ENCODE measurements at regions not wholly inside any gene's neighbourhood (a gene's known extent, or its start where the extent isn't known, plus 50 kb on each side); places are given as distances from the start of the nearest gene placed in this dataset.

DNA sequence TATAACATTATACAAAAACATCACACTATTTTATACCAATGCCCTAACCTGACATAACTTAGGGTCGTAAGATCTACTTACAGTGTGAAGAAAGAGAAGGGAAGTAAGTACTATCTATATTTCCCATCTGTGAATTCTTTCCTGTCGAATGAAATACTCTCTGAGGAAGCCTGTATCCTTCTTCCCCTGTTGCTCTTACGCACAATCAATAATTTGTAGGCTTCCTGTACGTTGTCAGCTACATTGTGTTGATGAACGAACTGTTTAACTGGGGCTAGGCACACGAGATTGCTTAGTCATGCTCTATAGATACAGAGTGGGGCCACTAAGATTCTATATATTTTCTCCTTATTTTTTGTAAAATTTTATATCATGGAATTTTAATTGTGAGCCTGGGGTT, 1125.0 kb upstream of the CELF4 start:
- POLR2A ChIA-PET = no interaction called here
- Histone ChIP-seq H3K27ac (ENCODE audit: low read depth, low read length, poor library complexity, severe bottlenecking) (no peak overlapping the region), H3K9me3 (ENCODE audit: low read length) (no peaks in the 10 kb centered on the region), H3K4me1 (ENCODE audit: insufficient read depth, low read length, poor library complexity, severe bottlenecking) (no peaks in the 10 kb centered on the region), H3K9me2 (ENCODE audit: insufficient read depth, low read length) (no peaks in the 10 kb centered on the region), H4K20me1 (ENCODE audit: insufficient read depth, low read length) (no peaks in the 10 kb centered on the region), H3K4me3 (ENCODE audit: low read depth, low read length, poor library complexity, severe bottlenecking) (no peak overlapping the region), H2AFZ (ENCODE audit: low read length) (no peak overlapping the region), H3K79me2 (ENCODE audit: insufficient read depth, low read depth, low read length) (no peaks in the 10 kb centered on the region), H3K4me2 (ENCODE audit: low read length) (no peak overlapping the region), H3K36me3 (ENCODE audit: insufficient read depth, low read length) (no peaks in the 10 kb centered on the region)
- CTCF ChIA-PET (ENCODE audit: unreplicated experiment) = no interaction called here
- intact Hi-C loops (cut with micrococcal nuclease; ENCODE audit: unreplicated experiment) = no loop called here
- no peak for TF ChIP-seq EZH2phosphoT487 (IDR thresholded peaks at IDR 0.05; ENCODE audit: borderline replicate concordance, low read depth, low read length)
- TF ChIP-seq, protein P1, sequence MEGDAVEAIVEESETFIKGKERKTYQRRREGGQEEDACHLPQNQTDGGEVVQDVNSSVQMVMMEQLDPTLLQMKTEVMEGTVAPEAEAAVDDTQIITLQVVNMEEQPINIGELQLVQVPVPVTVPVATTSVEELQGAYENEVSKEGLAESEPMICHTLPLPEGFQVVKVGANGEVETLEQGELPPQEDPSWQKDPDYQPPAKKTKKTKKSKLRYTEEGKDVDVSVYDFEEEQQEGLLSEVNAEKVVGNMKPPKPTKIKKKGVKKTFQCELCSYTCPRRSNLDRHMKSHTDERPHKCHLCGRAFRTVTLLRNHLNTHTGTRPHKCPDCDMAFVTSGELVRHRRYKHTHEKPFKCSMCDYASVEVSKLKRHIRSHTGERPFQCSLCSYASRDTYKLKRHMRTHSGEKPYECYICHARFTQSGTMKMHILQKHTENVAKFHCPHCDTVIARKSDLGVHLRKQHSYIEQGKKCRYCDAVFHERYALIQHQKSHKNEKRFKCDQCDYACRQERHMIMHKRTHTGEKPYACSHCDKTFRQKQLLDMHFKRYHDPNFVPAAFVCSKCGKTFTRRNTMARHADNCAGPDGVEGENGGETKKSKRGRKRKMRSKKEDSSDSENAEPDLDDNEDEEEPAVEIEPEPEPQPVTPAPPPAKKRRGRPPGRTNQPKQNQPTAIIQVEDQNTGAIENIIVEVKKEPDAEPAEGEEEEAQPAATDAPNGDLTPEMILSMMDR (conservative IDR thresholded peaks at IDR 0.05; ENCODE audit: low read length) = no peak
- DNase-seq (ENCODE audit: low spot score) = no peak
- no TSS peak for BruUV-seq (replicated peaks)

DNA sequence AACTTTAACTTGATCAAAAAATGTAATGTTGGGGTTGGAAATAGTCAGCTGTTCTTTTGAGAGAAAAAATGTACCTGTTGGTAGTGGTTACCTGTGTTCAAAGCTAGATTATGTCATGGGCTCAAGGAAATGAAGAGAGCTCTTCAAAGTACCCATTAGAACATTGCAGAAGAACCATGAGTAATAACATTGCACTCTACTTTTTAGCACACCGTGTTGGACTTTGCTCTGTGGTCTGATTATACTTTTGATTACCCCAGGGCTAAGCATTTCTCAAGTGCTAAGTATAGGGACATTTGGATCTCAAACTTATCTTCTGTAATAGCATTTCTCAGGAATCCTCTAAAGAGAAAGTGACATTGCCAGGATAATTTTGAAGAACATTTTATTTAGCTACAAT, 1122.8 kb upstream of the CELF4 start:
- H3K27ac ChIP-seq (ENCODE audit: low read depth, low read length, poor library complexity, severe bottlenecking) = no peak overlapping the region
- TF ChIP-seq, protein P1 (conservative IDR thresholded peaks at IDR 0.05; ENCODE audit: low read length) = no peak
- no peak for TF ChIP-seq EZH2phosphoT487 (IDR thresholded peaks at IDR 0.05; ENCODE audit: borderline replicate concordance, low read depth, low read length)
- H2AFZ ChIP-seq (ENCODE audit: low read length) = no peak overlapping the region
- H4K20me1 ChIP-seq (ENCODE audit: insufficient read depth, low read length) = no peaks in the 10 kb centered on the region
- no peak overlapping the region for H3K4me3 ChIP-seq (ENCODE audit: low read depth, low read length, poor library complexity, severe bottlenecking)
- ChIA-PET CTCF (ENCODE audit: unreplicated experiment) (no interaction called here), POLR2A (no interaction called here)
- H3K4me1 ChIP-seq (ENCODE audit: insufficient read depth, low read length, poor library complexity, severe bottlenecking) = no peaks in the 10 kb centered on the region
- H3K9me3 ChIP-seq (ENCODE audit: low read length) = no peaks in the 10 kb centered on the region
- no peaks in the 10 kb centered on the region for H3K79me2 ChIP-seq (ENCODE audit: insufficient read depth, low read depth, low read length)
- no peaks in the 10 kb centered on the region for H3K9me2 ChIP-seq (ENCODE audit: insufficient read depth, low read length)
- DNase-seq (ENCODE audit: low spot score) = no peak
- H3K36me3 ChIP-seq (ENCODE audit: insufficient read depth, low read length) = no peaks in the 10 kb centered on the region
- no peak overlapping the region for H3K4me2 ChIP-seq (ENCODE audit: low read length)
- BruUV-seq (replicated peaks) = no TSS peak
- intact Hi-C loops (cut with micrococcal nuclease; ENCODE audit: unreplicated experiment) = no loop called here

DNA sequence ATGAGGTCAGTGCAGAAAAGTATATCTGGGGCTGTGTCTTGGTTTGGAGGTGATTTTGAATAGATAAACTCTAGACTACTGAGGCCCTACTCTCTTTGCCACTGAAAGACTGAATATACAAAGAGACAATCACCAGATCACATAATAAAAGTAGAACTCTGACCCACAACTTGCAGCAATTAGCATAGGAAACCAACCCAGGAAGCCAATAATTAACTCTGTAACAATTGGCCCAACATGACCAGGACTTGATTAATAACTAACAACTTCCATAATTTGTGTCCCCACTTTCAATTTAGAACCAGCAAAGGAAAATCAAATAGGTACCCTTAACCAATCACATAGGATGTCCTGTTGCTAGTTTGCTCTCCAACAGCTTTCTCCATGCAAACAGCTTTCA, 1104.9 kb upstream of the CELF4 start:
- Histone ChIP-seq H3K9me2 (ENCODE audit: insufficient read depth, low read length) (no peaks in the 10 kb centered on the region), H3K79me2 (ENCODE audit: insufficient read depth, low read depth, low read length) (no peaks in the 10 kb centered on the region), H3K4me2 (ENCODE audit: low read length) (no peak overlapping the region), H3K9me3 (ENCODE audit: low read length) (no peaks in the 10 kb centered on the region), H2AFZ (ENCODE audit: low read length) (no peak overlapping the region), H3K4me1 (ENCODE audit: insufficient read depth, low read length, poor library complexity, severe bottlenecking) (no peaks in the 10 kb centered on the region), H4K20me1 (ENCODE audit: insufficient read depth, low read length) (no peaks in the 10 kb centered on the region), H3K27ac (ENCODE audit: low read depth, low read length, poor library complexity, severe bottlenecking) (no peak overlapping the region), H3K4me3 (ENCODE audit: low read depth, low read length, poor library complexity, severe bottlenecking) (no peak overlapping the region), H3K36me3 (ENCODE audit: insufficient read depth, low read length) (no peaks in the 10 kb centered on the region)
- POLR2A ChIA-PET = no interaction called here
- BruUV-seq (replicated peaks) = no TSS peak
- DNase-seq (ENCODE audit: low spot score) = no peak
- intact Hi-C loops (cut with micrococcal nuclease; ENCODE audit: unreplicated experiment) = no loop called here
- TF ChIP-seq, protein P1 (conservative IDR thresholded peaks at IDR 0.05; ENCODE audit: low read length) = no peak
- TF ChIP-seq EZH2phosphoT487 (IDR thresholded peaks at IDR 0.05; ENCODE audit: borderline replicate concordance, low read depth, low read length) = no peak
- CTCF ChIA-PET (ENCODE audit: unreplicated experiment) = no interaction called here
